HEK293T (cell line): ENCODE measurements at regions not wholly inside any gene's neighbourhood (a gene's known extent, or its start where the extent isn't known, plus 50 kb on each side); places are given as distances from the start of the nearest gene placed in this dataset.

Experiments used
- CTCF ChIA-PET: fragments of 350-600 bp; formaldehyde crosslinking; extraction: SDS; loops from one replicate; lab custom pipeline; 2021; ENCODE audit warnings: antibody characterized with exemption, inconsistent platforms; lab: Yijun Ruan, JAX
- POLR2A ChIA-PET: fragments of 350-600 bp; formaldehyde crosslinking; extraction: SDS; loops from one replicate; lab custom pipeline; 2020; ENCODE audit warnings: antibody characterized with exemption, inconsistent platforms; lab: Yijun Ruan, JAX
- DNase-seq: peaks from one replicate; pipeline ENCODE4 v3.0.0; 2012; ENCODE audit warnings: mixed read lengths; ENCODE audit errors: extremely low spot score
- ARNT ChIP-seq: fragments of 450-650 bp; IDR thresholded peaks from 2 replicates; pipeline ENCODE4 v1.6.1; 2017; ENCODE audit warnings: mild to moderate bottlenecking
- BHLHE40 ChIP-seq: fragments of 450-650 bp; IDR thresholded peaks from 2 replicates; pipeline ENCODE4 v1.6.1; 2016; ENCODE audit warnings: mild to moderate bottlenecking, moderate library complexity, borderline replicate concordance
- CTBP1 ChIP-seq: fragments of 450-650 bp; IDR thresholded peaks from 2 replicates; pipeline ENCODE4 v1.6.1; 2016; ENCODE audit warnings: borderline replicate concordance
- ELF4 ChIP-seq: fragments of 450-650 bp; IDR thresholded peaks from 2 replicates; pipeline ENCODE4 v1.6.1; 2017; ENCODE audit warnings: antibody characterized with exemption
- FOXA1 ChIP-seq: fragments of 450-650 bp; IDR thresholded peaks from 2 replicates; pipeline ENCODE4 v1.6.1; 2016; ENCODE audit warnings: mild to moderate bottlenecking
- FOXK2 ChIP-seq: fragments of 450-650 bp; IDR thresholded peaks from 2 replicates; pipeline ENCODE4 v1.6.1; 2016; ENCODE audit warnings: mild to moderate bottlenecking
- FOXM1 ChIP-seq: fragments of 450-650 bp; IDR thresholded peaks from 2 replicates; pipeline ENCODE4 v1.6.1; 2017; ENCODE audit warnings: mild to moderate bottlenecking, borderline replicate concordance
- HDGF ChIP-seq: fragments of 450-650 bp; IDR thresholded peaks from 2 replicates; pipeline ENCODE4 v1.6.1; 2017; ENCODE audit warnings: antibody characterized with exemption, borderline replicate concordance
- L3MBTL2 ChIP-seq: fragments of 450-650 bp; conservative IDR thresholded peaks from 2 replicates; pipeline ENCODE4 v1.6.1; 2016; ENCODE audit warnings: mild to moderate bottlenecking
- LEF1 ChIP-seq: fragments of 450-650 bp; IDR thresholded peaks from 2 replicates; pipeline ENCODE4 v1.6.1; 2017; ENCODE audit warnings: mild to moderate bottlenecking, borderline replicate concordance
- NFRKB ChIP-seq: fragments of 450-650 bp; IDR thresholded peaks from 2 replicates; pipeline ENCODE4 v1.6.1; 2016; ENCODE audit warnings: mild to moderate bottlenecking, moderate library complexity
- SP1 ChIP-seq: fragments of 450-650 bp; IDR thresholded peaks from 2 replicates; pipeline ENCODE4 v1.6.1; 2017
- SUZ12 ChIP-seq: fragments of 450-650 bp; IDR thresholded peaks from 2 replicates; pipeline ENCODE4 v1.6.1; 2016; ENCODE audit warnings: mild to moderate bottlenecking
- TARDBP ChIP-seq: fragments of 450-650 bp; IDR thresholded peaks from 2 replicates; pipeline ENCODE4 v1.6.1; 2016
- ZNF384 ChIP-seq: fragments of 450-650 bp; IDR thresholded peaks from 2 replicates; pipeline ENCODE4 v1.6.1; 2016
- TF ChIP-seq, protein P1 (sequence below): fragments of 450-650 bp; IDR thresholded peaks from 2 replicates; pipeline ENCODE4 v1.6.1; 2016

DNA sequence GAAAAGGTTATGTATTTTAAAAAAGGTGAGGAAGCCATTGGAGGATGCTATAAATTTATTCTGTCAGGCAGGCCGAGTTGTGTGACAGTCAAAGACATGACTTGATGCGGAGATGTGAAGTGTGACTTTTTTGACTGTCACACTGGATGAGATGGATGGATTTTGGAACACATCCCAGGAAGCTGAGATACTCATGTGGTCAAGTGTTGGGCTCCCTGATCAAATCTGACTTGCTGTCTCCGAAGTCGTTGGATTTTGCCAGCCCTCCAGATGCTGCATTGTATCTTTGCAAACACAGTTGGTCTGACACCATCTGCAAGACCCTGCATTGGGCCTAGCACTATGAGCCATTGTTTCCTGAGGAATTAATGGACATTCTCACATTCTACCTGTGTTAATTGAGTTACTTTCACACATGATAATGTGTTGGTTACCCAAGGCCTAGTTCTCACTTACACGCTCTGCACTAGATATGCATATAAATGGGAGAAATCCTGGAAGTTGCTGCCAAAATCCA lies 204.0 kb upstream of the PRKD1 start:
- DNase-seq = no peak
- POLR2A ChIA-PET = no interaction called here
- TF ChIP-seq ZNF384 = no peak
- no peak for TF ChIP-seq FOXM1
- TF ChIP-seq ELF4 = no peak
- TF ChIP-seq SUZ12 = no peak
- no peak for TF ChIP-seq ARNT
- TF ChIP-seq TARDBP = no peak
- TF ChIP-seq L3MBTL2 = no peak
- TF ChIP-seq HDGF = no peak
- TF ChIP-seq NFRKB = no peak
- no peak for TF ChIP-seq SP1
- no peak for TF ChIP-seq FOXA1
- TF ChIP-seq LEF1 = no peak
- TF ChIP-seq CTBP1 = no peak
- CTCF ChIA-PET = no interaction called here

DNA sequence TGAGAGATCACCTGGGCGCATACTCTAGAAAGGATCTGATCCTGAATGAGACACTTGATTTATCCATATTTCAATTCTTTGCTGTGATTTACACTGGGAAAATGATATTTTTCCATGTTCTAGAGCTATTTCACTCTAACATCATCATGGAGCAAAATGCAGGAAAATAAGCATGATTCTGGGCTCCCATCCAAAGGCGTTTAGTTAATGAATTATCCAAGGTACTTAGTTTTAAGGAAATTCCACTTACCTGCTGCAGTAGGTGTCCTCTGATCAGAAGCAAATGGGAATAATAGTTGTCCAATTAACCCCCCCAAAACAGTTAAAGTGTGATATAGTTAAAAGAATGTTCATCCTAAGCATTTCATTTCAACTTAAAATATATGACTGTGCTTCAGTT lies 204.5 kb upstream of the PRKD1 start:
- DNase-seq = no peak
- no peak for TF ChIP-seq ELF4
- ChIA-PET POLR2A (no interaction called here), CTCF (no interaction called here)

DNA sequence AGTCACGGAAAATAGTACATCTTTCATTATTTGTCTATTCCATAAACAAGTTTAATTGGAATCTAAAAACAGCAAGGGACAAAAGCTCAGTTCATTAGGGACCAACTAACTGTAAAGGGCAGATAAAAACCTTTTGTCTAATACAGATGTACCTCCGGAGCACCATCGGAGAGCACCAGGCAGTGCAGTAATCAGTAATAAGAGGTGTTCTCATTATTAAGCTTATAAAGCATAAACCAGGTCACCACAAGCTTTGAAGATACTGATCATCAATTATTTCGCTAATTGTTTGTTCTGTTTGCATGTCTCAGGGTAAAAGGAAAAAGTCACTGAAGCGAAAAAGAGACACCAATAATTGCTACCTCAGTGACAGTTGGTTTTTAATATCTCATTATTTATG lies 207.3 kb upstream of the PRKD1 start:
- no peak for DNase-seq
- ChIA-PET POLR2A (no interaction called here), CTCF (no interaction called here)
- TF ChIP-seq, protein P1, sequence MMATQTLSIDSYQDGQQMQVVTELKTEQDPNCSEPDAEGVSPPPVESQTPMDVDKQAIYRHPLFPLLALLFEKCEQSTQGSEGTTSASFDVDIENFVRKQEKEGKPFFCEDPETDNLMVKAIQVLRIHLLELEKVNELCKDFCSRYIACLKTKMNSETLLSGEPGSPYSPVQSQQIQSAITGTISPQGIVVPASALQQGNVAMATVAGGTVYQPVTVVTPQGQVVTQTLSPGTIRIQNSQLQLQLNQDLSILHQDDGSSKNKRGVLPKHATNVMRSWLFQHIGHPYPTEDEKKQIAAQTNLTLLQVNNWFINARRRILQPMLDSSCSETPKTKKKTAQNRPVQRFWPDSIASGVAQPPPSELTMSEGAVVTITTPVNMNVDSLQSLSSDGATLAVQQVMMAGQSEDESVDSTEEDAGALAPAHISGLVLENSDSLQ = no peak
- no peak for TF ChIP-seq FOXM1
- TF ChIP-seq ELF4 = no peak
- no peak for TF ChIP-seq ZNF384
- TF ChIP-seq SUZ12 = no peak
- no peak for TF ChIP-seq TARDBP
- no peak for TF ChIP-seq ARNT
- no peak for TF ChIP-seq L3MBTL2
- no peak for TF ChIP-seq BHLHE40
- TF ChIP-seq FOXK2 = no peak
- TF ChIP-seq CTBP1 = no peak
- no peak for TF ChIP-seq SP1

DNA sequence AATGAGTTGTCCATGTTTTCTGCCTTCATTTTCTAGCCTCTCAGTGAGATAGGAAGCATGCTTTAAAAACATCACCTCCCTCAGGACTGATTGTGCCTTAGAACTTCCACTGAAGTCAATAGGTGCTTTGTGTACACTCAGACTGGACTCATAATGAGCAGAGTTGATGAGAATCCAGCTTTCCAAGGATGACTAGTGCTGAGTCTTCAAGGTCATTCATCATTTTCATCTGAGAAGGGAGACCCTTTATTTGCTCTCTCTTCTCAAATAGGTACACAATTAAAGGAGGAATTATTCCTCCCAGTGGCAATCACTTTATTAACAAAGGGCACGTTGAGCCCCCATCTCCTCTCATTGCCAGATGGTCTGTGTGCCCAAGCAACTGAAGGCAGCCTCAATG lies 210.9 kb upstream of the PRKD1 start:
- no peak for DNase-seq

DNA sequence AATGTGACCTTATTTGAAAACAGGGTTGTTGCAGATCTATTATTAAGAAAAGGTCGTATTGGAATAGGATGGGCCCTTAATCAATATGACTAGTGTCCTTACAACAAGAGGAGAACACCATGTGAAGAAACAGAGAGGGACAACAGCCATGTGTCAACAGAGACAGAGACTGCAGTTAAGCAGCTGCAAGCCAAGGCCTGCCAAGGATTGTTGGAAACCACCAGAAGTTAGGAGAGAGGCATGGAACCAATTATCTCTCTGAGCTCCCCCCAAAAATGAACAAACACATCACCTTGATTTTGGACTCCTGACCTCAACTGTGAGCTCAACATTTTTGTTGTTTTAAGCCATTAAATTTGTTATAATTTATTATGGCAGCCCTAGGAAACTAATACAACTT lies 214.6 kb upstream of the PRKD1 start:
- no peak for DNase-seq
- TF ChIP-seq ELF4 = no peak
- TF ChIP-seq LEF1 = no peak
- TF ChIP-seq L3MBTL2 = no peak
- no peak for TF ChIP-seq TARDBP
- TF ChIP-seq FOXA1 = no peak
- TF ChIP-seq ARNT = no peak
- TF ChIP-seq FOXK2 = no peak
- no peak for TF ChIP-seq CTBP1
- TF ChIP-seq BHLHE40 = no peak
- no peak for TF ChIP-seq HDGF
- no peak for TF ChIP-seq SUZ12
- no peak for TF ChIP-seq SP1
- no peak for TF ChIP-seq FOXM1
- TF ChIP-seq, protein P1 = no peak
- TF ChIP-seq NFRKB = no peak
- no peak for TF ChIP-seq ZNF384
- POLR2A ChIA-PET = no interaction called here
- CTCF ChIA-PET = no interaction called here

More for the DNA sequence above, 210.9 kb upstream of the PRKD1 start:
- ChIA-PET POLR2A (no interaction called here), CTCF (no interaction called here)
- TF ChIP-seq, protein P1 = no peak
- TF ChIP-seq ZNF384 (no peak), LEF1 (no peak), ARNT (no peak), BHLHE40 (no peak), TARDBP (no peak), CTBP1 (no peak), HDGF (no peak), SP1 (no peak)

DNA sequence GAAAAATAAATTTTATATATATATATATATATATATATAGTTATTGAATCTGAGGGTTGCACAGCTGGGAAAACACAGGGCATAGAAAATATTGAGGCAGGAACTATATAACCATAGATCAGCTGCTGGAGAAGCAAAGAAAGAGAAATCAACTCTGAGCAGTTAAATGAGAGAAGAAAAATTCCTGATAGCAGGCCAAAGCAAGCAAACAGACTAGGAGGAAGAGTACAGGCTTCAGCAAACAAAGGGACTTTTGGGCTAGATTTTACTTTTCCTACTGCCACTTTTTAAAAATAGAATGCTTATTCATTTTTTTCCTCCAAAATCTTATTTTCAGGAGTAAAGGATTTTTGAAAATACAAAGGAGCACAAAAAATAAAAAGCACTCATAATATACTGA lies 216.0 kb upstream of the PRKD1 start:
- POLR2A ChIA-PET = no interaction called here
- no peak for DNase-seq
- CTCF ChIA-PET = no interaction called here
- no peak for TF ChIP-seq ARNT
- TF ChIP-seq ELF4 = no peak
- no peak for TF ChIP-seq LEF1
- TF ChIP-seq NFRKB = no peak
- no peak for TF ChIP-seq FOXK2
- TF ChIP-seq TARDBP = no peak
- TF ChIP-seq CTBP1 = no peak
- no peak for TF ChIP-seq BHLHE40

DNA sequence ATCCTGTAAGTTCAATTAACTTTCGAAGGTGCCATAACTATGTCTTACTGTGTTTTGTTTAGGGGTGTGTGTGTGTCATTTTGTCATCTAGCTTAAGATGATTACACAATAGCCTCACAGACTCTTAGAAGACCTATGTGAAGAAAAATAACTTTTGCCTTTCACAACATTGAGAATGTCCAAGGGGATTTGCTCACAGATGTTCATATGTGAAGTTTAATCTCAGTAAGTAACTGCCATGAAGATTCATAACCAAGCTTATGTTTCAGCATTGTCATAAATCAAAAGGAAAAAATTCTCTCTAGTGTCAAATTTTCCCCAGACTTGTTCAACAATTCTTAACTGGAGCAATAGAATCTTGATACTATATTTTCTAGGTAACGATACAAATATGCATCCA lies 226.1 kb upstream of the PRKD1 start:
- no peak for TF ChIP-seq TARDBP
- TF ChIP-seq FOXK2 = no peak
- TF ChIP-seq ARNT = no peak
- TF ChIP-seq BHLHE40 = no peak
- no peak for TF ChIP-seq ZNF384
- no peak for TF ChIP-seq CTBP1
- TF ChIP-seq NFRKB = no peak
- TF ChIP-seq, protein P1 = no peak
- TF ChIP-seq FOXM1 = no peak
- no peak for TF ChIP-seq FOXA1
- no peak for TF ChIP-seq ELF4
- TF ChIP-seq L3MBTL2 = no peak
- TF ChIP-seq SP1 = no peak
- TF ChIP-seq SUZ12 = no peak
- no peak for TF ChIP-seq LEF1
- TF ChIP-seq HDGF = no peak
- ChIA-PET POLR2A (no interaction called here), CTCF (no interaction called here)
- no peak for DNase-seq
